ENCODE measurements at regions not wholly inside any gene's neighbourhood (a gene's known extent, or its start where the extent isn't known, plus 50 kb on each side); places are given as distances from the start of the nearest gene placed in this dataset.
"Not testable (repeated sequence)": the region's sequence is repeated elsewhere in the genome, so short reads cannot be mapped to it uniquely, and the experiment has no call there.

- DNase-seq = no peak
These were observed 159.1 kb downstream of the YIPF5 start for GRCh38 chr5:144011388-144011787.

GRCh38 chr5:144013816-144014215 is 156.6 kb downstream of the YIPF5 start:
- no peak for DNase-seq

GRCh38 chr5:144015961-144016360 is 154.5 kb downstream of the YIPF5 start:
- no peak for DNase-seq

- DNase-seq = no peak
These were observed 153.3 kb downstream of the YIPF5 start for GRCh38 chr5:144017119-144017518.

GRCh38 chr5:144017631-144018030 is 152.8 kb downstream of the YIPF5 start:
- DNase-seq = no peak

GRCh38 chr5:144024090-144024489 is 146.4 kb downstream of the YIPF5 start:
- no peak for DNase-seq

- DNase-seq = no peak
These were observed 145.9 kb downstream of the YIPF5 start for GRCh38 chr5:144024545-144024944.

- no peak for DNase-seq
These were observed 144.2 kb downstream of the YIPF5 start for GRCh38 chr5:144026286-144026685.

GRCh38 chr5:144028058-144028457 is 142.4 kb downstream of the YIPF5 start:
- DNase-seq = no peak

- no peak for DNase-seq
These were observed 141.8 kb downstream of the YIPF5 start for GRCh38 chr5:144028636-144029035.

GRCh38 chr5:144030904-144031303 is 139.6 kb downstream of the YIPF5 start:
- DNase-seq = no peak

GRCh38 chr5:144032375-144032774 is 138.1 kb downstream of the YIPF5 start:
- no peak for DNase-seq

GRCh38 chr5:144033486-144033885 is 137.0 kb downstream of the YIPF5 start:
- no peak for DNase-seq

GRCh38 chr5:144035046-144035740 is 135.3 kb downstream of the YIPF5 start:
- DNase-seq = no peak

GRCh38 chr5:144036476-144036875 is 134.0 kb downstream of the YIPF5 start:
- DNase-seq = no peak

- no peak for DNase-seq
These were observed 129.7 kb downstream of the YIPF5 start for GRCh38 chr5:144040615-144041305.

- no peak for DNase-seq
These were observed 128.3 kb downstream of the YIPF5 start for GRCh38 chr5:144042156-144042555.

- no peak for DNase-seq
These were observed 122.1 kb downstream of the YIPF5 start for GRCh38 chr5:144048259-144048856.

GRCh38 chr5:144055391-144055790 is 115.1 kb downstream of the YIPF5 start:
- not testable (repeated sequence) for DNase-seq

- not testable (repeated sequence) for DNase-seq
These were observed 110.4 kb downstream of the YIPF5 start for GRCh38 chr5:144060091-144060490.

- no peak for DNase-seq
These were observed 109.9 kb downstream of the YIPF5 start for GRCh38 chr5:144060598-144060997.

GRCh38 chr5:144065786-144066185 is 104.7 kb downstream of the YIPF5 start:
- no peak for DNase-seq

- no peak for DNase-seq
These were observed 97.9 kb downstream of the YIPF5 start for GRCh38 chr5:144072518-144072927.

- no peak for DNase-seq
These were observed 93.9 kb downstream of the YIPF5 start for GRCh38 chr5:144076521-144077083.
